RPMI7951 (cell line): ENCODE measurements at regions not wholly inside any gene's neighbourhood (a gene's known extent, or its start where the extent isn't known, plus 50 kb on each side); places are given as distances from the start of the nearest gene placed in this dataset.
A peak's percentile ranks its signal among the peaks of the same experiment; 100 is the strongest.

Source experiments
- DNase-seq: peaks from one replicate; pipeline ENCODE4 v3.0.0-alpha.2; 2012; ENCODE audit warnings: low read depth

- DNase-seq = no peak
Observed at GRCh38 chr2:2717406-2717805, 386.3 kb upstream of the MYT1L start.

GRCh38 chr2:2716771-2717170, 385.7 kb upstream of the MYT1L start:
- DNase-seq = no peak

- no peak for DNase-seq
Observed at GRCh38 chr2:2715036-2715818, 384.2 kb upstream of the MYT1L start.

- DNase-seq = peak; percentile 17
Observed at GRCh38 chr2:2714408-2714807, 383.3 kb upstream of the MYT1L start.

GRCh38 chr2:2709431-2709770, 378.3 kb upstream of the MYT1L start:
- no peak for DNase-seq

GRCh38 chr2:2708575-2709430, 377.7 kb upstream of the MYT1L start:
- no peak for DNase-seq

GRCh38 chr2:2707206-2707991, 376.3 kb upstream of the MYT1L start:
- no peak for DNase-seq

- DNase-seq = no peak
Observed at GRCh38 chr2:2706306-2706705, 375.2 kb upstream of the MYT1L start.

GRCh38 chr2:2705871-2706270, 374.8 kb upstream of the MYT1L start:
- no peak for DNase-seq

- no peak for DNase-seq
Observed at GRCh38 chr2:2704428-2705090, 373.5 kb upstream of the MYT1L start.

- no peak for DNase-seq
Observed at GRCh38 chr2:2703762-2704427, 372.8 kb upstream of the MYT1L start.

- DNase-seq = no peak
Observed at GRCh38 chr2:2703172-2703571, 372.1 kb upstream of the MYT1L start.

- DNase-seq = no peak
Observed at GRCh38 chr2:2702385-2702784, 371.3 kb upstream of the MYT1L start.

GRCh38 chr2:2701813-2702212, 370.7 kb upstream of the MYT1L start:
- DNase-seq = no peak

GRCh38 chr2:2701176-2701781, 370.2 kb upstream of the MYT1L start:
- no peak for DNase-seq

GRCh38 chr2:2699121-2699505, 368.0 kb upstream of the MYT1L start:
- no peak for DNase-seq

- DNase-seq = peak; percentile 4
Observed at GRCh38 chr2:2698182-2699120, 367.4 kb upstream of the MYT1L start.

GRCh38 chr2:2696733-2697455, 365.8 kb upstream of the MYT1L start:
- no peak for DNase-seq

- no peak for DNase-seq
Observed at GRCh38 chr2:2696325-2696724, 365.2 kb upstream of the MYT1L start.
